Vagina (tissue), 2 donors: ENCODE measurements at regions not wholly inside any gene's neighbourhood (a gene's known extent, or its start where the extent isn't known, plus 50 kb on each side); places are given as distances from the start of the nearest gene placed in this dataset.

ENCODE experiments used
- DNase-seq, 2 donors: peaks; one replicate each; pipeline ENCODE4 v3.0.0-alpha.2; 2017; ENCODE audit errors: extremely low spot score in 2 of 2
- H3K27ac ChIP-seq: fragments of 200-600 bp; sonication (generic); one replicate; pipeline ENCODE4 v1.5.1; 2019
- H3K27me3 ChIP-seq: fragments of 200-600 bp; sonication (generic); one replicate; pipeline ENCODE4 v1.5.1; 2019
- H3K36me3 ChIP-seq, 2 donors: fragments of 200-600 bp; sonication (generic); one replicate each; pipeline ENCODE4 v1.5.1; 2017 to 2019
- H3K4me1 ChIP-seq: fragments of 200-600 bp; sonication (generic); one replicate; pipeline ENCODE4 v1.5.1; 2019
- H3K4me3 ChIP-seq, 2 donors: fragments of 200-600 bp; sonication (generic); 1 replicate in 1 of 2; 2 replicates in 1 of 2; pipeline ENCODE4 v1.5.1; 2016 to 2019
- H3K9me3 ChIP-seq: fragments of 200-600 bp; sonication (generic); one replicate; pipeline ENCODE4 v1.5.1; 2019
- CTCF ChIP-seq, 3 experiments: fragments of 450-650 bp in 2 of 3; fragments of 200-600 bp in 1 of 3; sonication (generic) in 1 of 3; IDR thresholded peaks; one replicate each; pipeline ENCODE4 v1.5.1; 2017 to 2019; ENCODE audit warnings: antibody characterized with exemption in 3 of 3, mild to moderate bottlenecking in 2 of 3, moderate library complexity in 2 of 3
- POLR2A ChIP-seq, 2 donors: fragments of 450-650 bp; IDR thresholded peaks; one replicate each; pipeline ENCODE4 v1.6.1; 2017; ENCODE audit warnings: antibody characterized with exemption in 2 of 2, mild to moderate bottlenecking in 2 of 2, moderate library complexity in 2 of 2
- POLR2AphosphoS5 ChIP-seq, 2 donors: sonication (generic); formaldehyde crosslinking; IDR thresholded peaks; one replicate each; pipeline ENCODE4 v1.9.0; 2017; ENCODE audit warnings: antibody characterized with exemption in 2 of 2, mild to moderate bottlenecking in 2 of 2, low read depth in 1 of 2; ENCODE audit not compliant: insufficient read depth in 1 of 2
- intact Hi-C: fragments of 100-400 bp; cut with DNase I; formaldehyde crosslinking; loops from one replicate; pipeline ENCODE4 v1.15.1; 2023

- Histone ChIP-seq H3K27ac (no peak overlapping the region), H3K4me3 (no peak overlapping the region), H3K36me3 (no peaks in the 10 kb centered on the region), H3K4me1 (no peaks in the 10 kb centered on the region), H3K27me3 (no peaks in the 10 kb centered on the region), H3K9me3 (no peaks in the 10 kb centered on the region)
- no peak for DNase-seq
- intact Hi-C loops = no loop called here
- TF ChIP-seq POLR2AphosphoS5 (IDR thresholded peaks at IDR 0.05; ENCODE audit: insufficient read depth in 1 of 2, low read depth in 1 of 2) = no peak
Observed at GRCh38 chr11:37929100-37929653, 1331.1 kb upstream of the RAG2 start.

GRCh38 chr11:37926772-37927171, 1328.7 kb upstream of the RAG2 start:
- no peaks in the 10 kb centered on the region for H3K4me1 ChIP-seq
- no peak for DNase-seq
- no peaks in the 10 kb centered on the region for H3K9me3 ChIP-seq
- no peaks in the 10 kb centered on the region for H3K36me3 ChIP-seq
- H3K27ac ChIP-seq = no peak overlapping the region
- TF ChIP-seq POLR2AphosphoS5 (IDR thresholded peaks at IDR 0.05; ENCODE audit: insufficient read depth in 1 of 2, low read depth in 1 of 2) = no peak
- no peak for TF ChIP-seq CTCF (IDR thresholded peaks at IDR 0.05)
- TF ChIP-seq POLR2A (IDR thresholded peaks at IDR 0.05) = no peak
- H3K27me3 ChIP-seq = no peaks in the 10 kb centered on the region
- H3K4me3 ChIP-seq = no peak overlapping the region
- intact Hi-C loops = no loop called here

- intact Hi-C loops = no loop called here
- H3K4me3 ChIP-seq = no peak overlapping the region
- DNase-seq = no peak
- no peaks in the 10 kb centered on the region for H3K4me1 ChIP-seq
- no peaks in the 10 kb centered on the region for H3K27me3 ChIP-seq
- H3K27ac ChIP-seq = no peak overlapping the region
- H3K36me3 ChIP-seq = no peaks in the 10 kb centered on the region
- no peaks in the 10 kb centered on the region for H3K9me3 ChIP-seq
- no peak for TF ChIP-seq CTCF (IDR thresholded peaks at IDR 0.05)
- no peak for TF ChIP-seq POLR2A (IDR thresholded peaks at IDR 0.05)
- no peak for TF ChIP-seq POLR2AphosphoS5 (IDR thresholded peaks at IDR 0.05; ENCODE audit: insufficient read depth in 1 of 2, low read depth in 1 of 2)
Observed at GRCh38 chr11:37916331-37916730, 1318.3 kb upstream of the RAG2 start.

- intact Hi-C loops = no loop called here
- DNase-seq = no peak
- H3K4me1 ChIP-seq = no peaks in the 10 kb centered on the region
Observed at GRCh38 chr11:37914859-37915258, 1316.8 kb upstream of the RAG2 start.

GRCh38 chr11:37908219-37908548, 1310.1 kb upstream of the RAG2 start:
- no peaks in the 10 kb centered on the region for H3K27me3 ChIP-seq
- DNase-seq = no peak
- H3K9me3 ChIP-seq = no peaks in the 10 kb centered on the region
- no peak overlapping the region for H3K27ac ChIP-seq
- no peaks in the 10 kb centered on the region for H3K36me3 ChIP-seq
- H3K4me3 ChIP-seq = no peak overlapping the region
- H3K4me1 ChIP-seq = no peaks in the 10 kb centered on the region
- TF ChIP-seq POLR2A (IDR thresholded peaks at IDR 0.05) (no peak), CTCF (IDR thresholded peaks at IDR 0.05) (no peak), POLR2AphosphoS5 (IDR thresholded peaks at IDR 0.05; ENCODE audit: insufficient read depth in 1 of 2, low read depth in 1 of 2) (no peak)
- intact Hi-C loops = no loop called here

More at GRCh38 chr11:37914859-37915258, 1316.8 kb upstream of the RAG2 start:
- no peaks in the 10 kb centered on the region for H3K27me3 ChIP-seq
- no peak overlapping the region for H3K4me3 ChIP-seq
- no peaks in the 10 kb centered on the region for H3K36me3 ChIP-seq
- TF ChIP-seq CTCF (IDR thresholded peaks at IDR 0.05) (no peak), POLR2A (IDR thresholded peaks at IDR 0.05) (no peak), POLR2AphosphoS5 (IDR thresholded peaks at IDR 0.05; ENCODE audit: insufficient read depth in 1 of 2, low read depth in 1 of 2) (no peak)
- no peak overlapping the region for H3K27ac ChIP-seq
- H3K9me3 ChIP-seq = no peaks in the 10 kb centered on the region
